Fibroblast of lung (primary cell): ENCODE measurements at regions not wholly inside any gene's neighbourhood (a gene's known extent, or its start where the extent isn't known, plus 50 kb on each side); places are given as distances from the start of the nearest gene placed in this dataset.

Experiments used
- EZH2 ChIP-seq: IDR thresholded peaks from 2 replicates; pipeline ENCODE4 v1.5.1; 2012; ENCODE audit warnings: low read length, control low read depth, mild to moderate bottlenecking; ENCODE audit errors: missing control alignments
- TF ChIP-seq, protein P1 (sequence below), 2 donors: IDR thresholded peaks in 1 of 2; conservative IDR thresholded peaks in 1 of 2; 1 replicate in 1 of 2; 2 replicates in 1 of 2; pipeline ENCODE4 v1.5.1; 2011 to 2012; ENCODE audit warnings: low read length in 2 of 2, control low read depth in 1 of 2, inconsistent platforms in 1 of 2, low read depth in 1 of 2, mild to moderate bottlenecking in 1 of 2

DNA sequence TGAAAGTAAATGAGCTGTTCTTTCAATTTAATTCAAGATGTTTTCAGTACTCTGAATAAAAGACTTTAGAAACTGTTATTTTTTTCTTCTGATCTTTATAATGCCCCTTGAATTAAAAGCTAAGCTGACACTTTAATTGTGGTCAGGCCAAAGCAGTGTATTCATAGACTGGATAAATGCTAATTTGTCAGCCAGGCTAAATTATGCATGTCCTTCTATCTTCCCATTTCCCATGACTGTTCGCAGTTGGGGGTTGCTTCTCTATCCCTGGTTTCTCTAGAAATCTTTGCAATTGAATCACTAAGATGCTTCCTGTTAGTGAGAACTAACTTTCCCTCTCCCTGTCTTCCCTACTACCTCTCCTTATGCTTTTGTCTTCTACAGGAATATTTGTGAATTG, 396.2 kb downstream of the RFPL4B start:
- TF ChIP-seq, protein P1, sequence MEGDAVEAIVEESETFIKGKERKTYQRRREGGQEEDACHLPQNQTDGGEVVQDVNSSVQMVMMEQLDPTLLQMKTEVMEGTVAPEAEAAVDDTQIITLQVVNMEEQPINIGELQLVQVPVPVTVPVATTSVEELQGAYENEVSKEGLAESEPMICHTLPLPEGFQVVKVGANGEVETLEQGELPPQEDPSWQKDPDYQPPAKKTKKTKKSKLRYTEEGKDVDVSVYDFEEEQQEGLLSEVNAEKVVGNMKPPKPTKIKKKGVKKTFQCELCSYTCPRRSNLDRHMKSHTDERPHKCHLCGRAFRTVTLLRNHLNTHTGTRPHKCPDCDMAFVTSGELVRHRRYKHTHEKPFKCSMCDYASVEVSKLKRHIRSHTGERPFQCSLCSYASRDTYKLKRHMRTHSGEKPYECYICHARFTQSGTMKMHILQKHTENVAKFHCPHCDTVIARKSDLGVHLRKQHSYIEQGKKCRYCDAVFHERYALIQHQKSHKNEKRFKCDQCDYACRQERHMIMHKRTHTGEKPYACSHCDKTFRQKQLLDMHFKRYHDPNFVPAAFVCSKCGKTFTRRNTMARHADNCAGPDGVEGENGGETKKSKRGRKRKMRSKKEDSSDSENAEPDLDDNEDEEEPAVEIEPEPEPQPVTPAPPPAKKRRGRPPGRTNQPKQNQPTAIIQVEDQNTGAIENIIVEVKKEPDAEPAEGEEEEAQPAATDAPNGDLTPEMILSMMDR (conservative IDR thresholded peaks at IDR 0.05 in 1 of 2, IDR thresholded peaks at IDR 0.05 in 1 of 2; ENCODE audit: low read depth in 1 of 2, low read length in 2 of 2) = no peak
- TF ChIP-seq EZH2 = no peak
